ENCODE measurements at regions not wholly inside any gene's neighbourhood (a gene's known extent, or its start where the extent isn't known, plus 50 kb on each side); places are given as distances from the start of the nearest gene placed in this dataset.
"Not testable (repeated sequence)": the region's sequence is repeated elsewhere in the genome, so short reads cannot be mapped to it uniquely, and the experiment has no call there.

- no peak for DNase-seq
Observed at GRCh38 chr4:19579608-19580007, 672.1 kb upstream of the SLIT2 start.

GRCh38 chr4:19577097-19577496 is 674.6 kb upstream of the SLIT2 start:
- DNase-seq, result no peak

GRCh38 chr4:19575924-19576323 is 675.8 kb upstream of the SLIT2 start:
- no peak for DNase-seq

GRCh38 chr4:19566041-19566440 is 685.7 kb upstream of the SLIT2 start:
- DNase-seq, result no peak

GRCh38 chr4:19562456-19562855 is 689.2 kb upstream of the SLIT2 start:
- no peak for DNase-seq

DNA sequence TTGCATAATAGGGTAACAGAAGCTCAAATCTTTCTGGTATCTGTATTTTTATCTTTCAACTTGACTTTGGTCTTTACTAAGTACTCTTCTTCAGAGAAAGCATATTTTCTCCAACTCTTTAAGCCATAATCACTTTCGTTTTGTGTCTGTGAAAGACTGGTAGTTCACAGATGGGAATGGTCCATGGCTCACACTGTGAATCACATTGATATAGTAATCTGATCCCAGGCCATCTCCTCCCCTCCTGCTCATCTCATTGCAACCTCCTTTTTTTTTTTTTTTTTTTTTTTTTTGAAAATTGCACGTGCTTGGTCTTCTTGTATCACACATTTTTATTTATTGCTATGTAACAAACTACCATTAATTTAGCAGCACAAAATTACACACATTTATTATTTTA is 694.5 kb upstream of the SLIT2 start:
- no peak for DNase-seq

DNA sequence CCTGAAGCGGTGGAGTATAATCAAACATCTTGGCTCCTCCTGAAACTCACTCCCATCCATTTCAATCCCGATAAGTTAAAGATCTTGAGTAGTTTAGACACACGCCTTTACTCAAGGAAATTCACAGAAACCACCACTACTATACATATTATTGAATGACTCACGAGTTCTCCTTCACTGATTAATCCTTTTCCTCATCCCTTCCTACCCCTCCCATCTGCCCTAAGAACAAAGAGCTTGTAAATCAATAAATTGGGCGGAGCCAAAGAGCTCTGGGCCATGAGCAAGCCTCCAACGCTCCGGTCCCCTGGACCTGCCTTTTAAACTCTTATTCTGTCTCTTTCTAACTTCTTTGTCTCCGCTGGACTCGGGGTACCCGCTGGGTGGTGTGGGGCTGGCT is 695.4 kb upstream of the SLIT2 start:
- DNase-seq, result not testable (repeated sequence)

- DNase-seq, result no peak
Observed at GRCh38 chr4:19547463-19547862, 704.2 kb upstream of the SLIT2 start.

GRCh38 chr4:19544446-19545125 is 707.1 kb upstream of the SLIT2 start:
- DNase-seq, result no peak

DNA sequence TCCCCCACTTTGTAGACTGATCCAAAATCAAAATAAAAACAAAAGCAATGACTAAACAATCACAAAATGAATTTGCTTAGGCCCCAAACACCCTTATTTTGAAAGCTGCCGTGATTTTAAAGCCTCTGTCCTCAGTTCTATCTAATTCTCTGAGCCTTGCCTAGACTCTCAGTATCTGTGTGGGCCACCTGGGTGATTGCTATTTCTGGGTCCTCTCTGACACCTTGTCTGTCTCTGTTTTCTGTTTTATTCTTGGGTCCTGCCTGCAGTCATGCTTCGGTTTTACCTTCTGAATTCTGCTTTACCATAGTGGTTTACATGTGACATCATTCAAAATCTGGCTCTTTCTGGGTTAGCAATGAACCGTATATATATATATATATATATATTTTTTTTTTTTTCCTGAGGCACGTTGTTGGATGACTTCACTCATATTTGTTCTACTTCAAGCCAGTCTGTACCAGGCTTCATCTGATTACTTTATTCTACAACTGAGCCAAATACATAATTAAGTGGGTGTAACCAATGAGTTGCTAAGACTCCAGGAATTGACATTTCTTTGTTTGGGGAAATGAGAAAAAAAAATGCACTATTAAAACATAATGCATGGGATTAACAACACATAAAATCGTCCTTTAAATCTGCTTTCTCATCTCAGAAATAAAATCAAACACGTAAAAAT is 710.7 kb upstream of the SLIT2 start:
- no peak for DNase-seq

- no peak for DNase-seq
Observed at GRCh38 chr4:19539201-19539600, 712.5 kb upstream of the SLIT2 start.

DNA sequence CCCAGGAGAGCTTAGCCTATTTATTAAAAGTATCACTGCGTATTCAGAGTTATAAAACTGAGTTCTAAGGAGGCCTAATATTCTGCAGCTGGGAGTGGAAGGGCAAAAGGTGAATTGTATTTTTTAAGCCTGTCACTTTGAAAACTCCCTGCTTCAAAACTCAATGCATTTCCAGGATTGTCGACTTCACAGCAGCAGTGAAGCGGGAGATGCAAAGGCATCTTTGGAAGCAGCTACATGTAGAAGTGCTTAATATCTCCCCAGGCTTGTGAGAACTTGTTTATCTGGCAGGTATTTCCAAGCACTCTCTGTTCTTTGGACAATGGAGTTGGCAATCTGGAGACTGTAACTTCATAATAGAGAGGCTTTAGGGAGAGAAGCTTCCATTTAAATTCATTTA is 717.5 kb upstream of the SLIT2 start:
- no peak for DNase-seq

- no peak for DNase-seq
Observed at GRCh38 chr4:19531906-19532848, 719.5 kb upstream of the SLIT2 start.

- DNase-seq, result no peak
Observed at GRCh38 chr4:19523964-19524363, 727.7 kb upstream of the SLIT2 start.

- DNase-seq, result no peak
Observed at GRCh38 chr4:19522966-19523365, 728.7 kb upstream of the SLIT2 start.

- DNase-seq, result no peak
Observed at GRCh38 chr4:19520939-19521520, 730.7 kb upstream of the SLIT2 start.

- no peak for DNase-seq
Observed at GRCh38 chr4:19514276-19515070, 737.2 kb upstream of the SLIT2 start.

GRCh38 chr4:19512086-19512485 is 739.6 kb upstream of the SLIT2 start:
- DNase-seq, result no peak

GRCh38 chr4:19510993-19511392 is 740.7 kb upstream of the SLIT2 start:
- no peak for DNase-seq

- no peak for DNase-seq
Observed at GRCh38 chr4:19508442-19508841, 743.3 kb upstream of the SLIT2 start.

- DNase-seq, result no peak
Observed at GRCh38 chr4:19497705-19498104, 754.0 kb upstream of the SLIT2 start.

GRCh38 chr4:19496756-19497155 is 754.9 kb upstream of the SLIT2 start:
- no peak for DNase-seq
